Spleen (tissue), 7 donors: ENCODE measurements at regions not wholly inside any gene's neighbourhood (a gene's known extent, or its start where the extent isn't known, plus 50 kb on each side); places are given as distances from the start of the nearest gene placed in this dataset.

Experiments used
- CTCF ChIP-seq, 11 experiments: fragments of 200-600 bp in 7 of 11; fragments of 450-650 bp in 4 of 11; sonication (generic) in 4 of 11; IDR thresholded peaks in 8 of 11; conservative IDR thresholded peaks in 3 of 11; 1 replicate in 7 of 11; 2 replicates in 4 of 11; pipeline versions ENCODE4 v1.4.0 to v1.8.0; 2016 to 2021; ENCODE audit warnings: antibody characterized with exemption in 11 of 11, inconsistent platforms in 4 of 11, mild to moderate bottlenecking in 1 of 11
- POLR2A ChIP-seq, 3 donors: fragments of 450-650 bp; IDR thresholded peaks; one replicate each; pipeline ENCODE4 v1.5.1; 2017; ENCODE audit warnings: antibody characterized with exemption in 3 of 3, mild to moderate bottlenecking in 1 of 3
- donor health status: DM: no; HTN: no; CAD: no; lungs with moderate emphysema.
- donor health status: DM: no; HTN: no; CAD: no.
- donor health status: DM: no; HTN: no; CAD: no.

- TF ChIP-seq CTCF (IDR thresholded peaks at IDR 0.05 in 8 of 11, conservative IDR thresholded peaks at IDR 0.05 in 3 of 11) (no peak), POLR2A (IDR thresholded peaks at IDR 0.05) (no peak)
Observed at GRCh38 chr6:121550491-121551010, 115.1 kb downstream of the GJA1 start.
